ENCODE measurements at regions not wholly inside any gene's neighbourhood (a gene's known extent, or its start where the extent isn't known, plus 50 kb on each side); places are given as distances from the start of the nearest gene placed in this dataset.

GRCh38 chr5:144711172-144711571 lies 540.5 kb downstream of the KCTD16 start:
- no peak for TF ChIP-seq CTCF (IDR thresholded peaks at IDR 0.05; ENCODE audit: borderline replicate concordance)
- no peak overlapping the region for H3K27ac ChIP-seq (replicated peaks)
- intact Hi-C loops (cut with micrococcal nuclease): no loop called here
- no peaks in the 10 kb centered on the region for H3K36me3 ChIP-seq
- no peak for DNase-seq
- no peaks in the 10 kb centered on the region for H3K4me1 ChIP-seq
- peaks cover 30% of the 10 kb centered on the region for H3K9me3 ChIP-seq (replicated peaks)
- no peaks in the 10 kb centered on the region for H3K27me3 ChIP-seq (ENCODE audit: low read depth)
- no peak overlapping the region for H3K4me3 ChIP-seq

DNA sequence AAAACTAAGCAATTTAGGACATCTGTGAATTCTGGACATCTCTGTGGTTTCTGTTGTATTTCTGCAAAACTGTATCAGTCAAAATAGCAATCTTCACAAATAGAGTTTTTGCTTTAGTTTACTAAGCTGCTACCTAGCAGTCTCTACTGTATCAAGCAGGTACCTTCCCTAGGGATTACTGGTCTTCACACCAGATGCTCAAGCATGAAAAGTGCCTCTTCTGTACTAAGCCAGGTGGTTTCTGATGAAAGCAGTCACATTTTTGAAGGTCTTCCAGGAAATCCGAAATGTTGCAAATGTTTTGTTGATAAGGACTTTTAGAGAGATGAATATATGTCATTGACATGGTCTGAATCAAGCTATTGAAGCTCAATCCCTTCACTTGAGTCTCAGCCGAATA lies 540.0 kb downstream of the KCTD16 start:
- Histone ChIP-seq H3K36me3 (no peaks in the 10 kb centered on the region), H3K4me1 (no peaks in the 10 kb centered on the region), H3K27me3 (ENCODE audit: low read depth) (no peaks in the 10 kb centered on the region), H3K4me3 (no peak overlapping the region), H3K27ac (replicated peaks) (no peak overlapping the region), H3K9me3 (replicated peaks) (peaks cover 36% of the 10 kb centered on the region)
- no peak for DNase-seq
- TF ChIP-seq CTCF (IDR thresholded peaks at IDR 0.05; ENCODE audit: borderline replicate concordance): no peak
- intact Hi-C loops (cut with micrococcal nuclease): no loop called here

- Histone ChIP-seq H3K27ac (replicated peaks) (no peak overlapping the region), H3K4me3 (no peak overlapping the region), H3K36me3 (no peaks in the 10 kb centered on the region), H3K27me3 (ENCODE audit: low read depth) (no peaks in the 10 kb centered on the region), H3K9me3 (replicated peaks) (peaks cover 18% of the 10 kb centered on the region), H3K4me1 (no peaks in the 10 kb centered on the region)
- intact Hi-C loops (cut with micrococcal nuclease): no loop called here
- TF ChIP-seq CTCF (IDR thresholded peaks at IDR 0.05; ENCODE audit: borderline replicate concordance): no peak
- DNase-seq: no peak
Measured at GRCh38 chr5:144703776-144704175, 533.1 kb downstream of the KCTD16 start.

DNA sequence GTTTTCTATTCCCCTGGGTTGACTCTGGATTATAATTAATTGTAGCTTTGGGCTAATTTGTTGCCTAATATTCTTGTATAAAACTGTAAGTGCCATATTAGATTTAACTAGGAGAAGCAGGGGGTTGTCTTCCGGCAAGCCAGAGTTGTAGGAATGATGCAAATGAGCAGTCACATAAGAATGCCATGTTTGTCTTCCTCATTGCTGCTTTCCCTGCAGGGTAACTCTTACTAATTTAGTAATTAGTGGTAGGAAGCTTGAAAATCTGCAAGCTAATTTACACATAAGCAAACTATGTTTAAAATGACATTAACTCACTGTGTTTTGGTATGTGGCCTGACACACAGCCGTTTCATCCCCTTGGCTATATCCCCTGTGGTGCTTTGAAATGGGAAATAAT lies 527.8 kb downstream of the KCTD16 start:
- Histone ChIP-seq H3K4me3 (no peak overlapping the region), H3K36me3 (no peaks in the 10 kb centered on the region), H3K9me3 (replicated peaks) (no peaks in the 10 kb centered on the region), H3K4me1 (no peaks in the 10 kb centered on the region), H3K27me3 (ENCODE audit: low read depth) (no peaks in the 10 kb centered on the region), H3K27ac (replicated peaks) (no peak overlapping the region)
- no peak for DNase-seq
- no peak for TF ChIP-seq CTCF (IDR thresholded peaks at IDR 0.05; ENCODE audit: borderline replicate concordance)
- intact Hi-C loops (cut with micrococcal nuclease): no loop called here

DNA sequence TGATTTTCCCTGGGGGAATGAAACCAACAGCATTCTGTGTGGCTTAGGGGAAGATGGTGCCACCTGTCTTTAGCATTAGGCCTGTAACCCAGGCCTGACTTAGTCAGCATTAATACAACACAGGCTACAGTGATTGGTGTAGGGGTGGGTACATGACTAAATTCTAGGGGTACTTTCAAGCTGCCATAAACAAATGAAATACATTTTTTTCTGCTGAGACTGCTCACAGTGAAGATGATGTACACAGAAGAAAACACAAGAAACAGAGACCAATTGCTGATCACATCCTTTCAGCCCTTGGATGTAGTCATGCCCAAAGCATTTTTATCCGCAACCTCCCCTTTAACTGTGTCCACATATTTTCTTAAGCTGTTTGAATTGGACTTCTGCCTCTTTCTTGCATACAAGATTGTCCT lies 527.2 kb downstream of the KCTD16 start:
- H3K4me3 ChIP-seq: no peak overlapping the region
- H3K36me3 ChIP-seq: no peaks in the 10 kb centered on the region
- no peak overlapping the region for H3K27ac ChIP-seq (replicated peaks)
- H3K9me3 ChIP-seq (replicated peaks): no peaks in the 10 kb centered on the region
- H3K4me1 ChIP-seq: no peaks in the 10 kb centered on the region
- no peaks in the 10 kb centered on the region for H3K27me3 ChIP-seq (ENCODE audit: low read depth)
- DNase-seq: no peak
- intact Hi-C loops (cut with micrococcal nuclease): no loop called here
- TF ChIP-seq CTCF (IDR thresholded peaks at IDR 0.05; ENCODE audit: borderline replicate concordance): no peak

- H3K9me3 ChIP-seq (replicated peaks): peaks cover 12% of the 10 kb centered on the region
- no peaks in the 10 kb centered on the region for H3K4me1 ChIP-seq
- H3K36me3 ChIP-seq: no peaks in the 10 kb centered on the region
- no peak for DNase-seq
- no peak overlapping the region for H3K4me3 ChIP-seq
- intact Hi-C loops (cut with micrococcal nuclease): no loop called here
- H3K27me3 ChIP-seq (ENCODE audit: low read depth): no peaks in the 10 kb centered on the region
- H3K27ac ChIP-seq (replicated peaks): no peak overlapping the region
- TF ChIP-seq CTCF (IDR thresholded peaks at IDR 0.05; ENCODE audit: borderline replicate concordance): no peak
Measured at GRCh38 chr5:144691936-144692335, 521.3 kb downstream of the KCTD16 start.
